ENCODE measurements at regions not wholly inside any gene's neighbourhood (a gene's known extent, or its start where the extent isn't known, plus 50 kb on each side); places are given as distances from the start of the nearest gene placed in this dataset.
A peak's percentile ranks its signal among the peaks of the same experiment; 100 is the strongest.

DNA sequence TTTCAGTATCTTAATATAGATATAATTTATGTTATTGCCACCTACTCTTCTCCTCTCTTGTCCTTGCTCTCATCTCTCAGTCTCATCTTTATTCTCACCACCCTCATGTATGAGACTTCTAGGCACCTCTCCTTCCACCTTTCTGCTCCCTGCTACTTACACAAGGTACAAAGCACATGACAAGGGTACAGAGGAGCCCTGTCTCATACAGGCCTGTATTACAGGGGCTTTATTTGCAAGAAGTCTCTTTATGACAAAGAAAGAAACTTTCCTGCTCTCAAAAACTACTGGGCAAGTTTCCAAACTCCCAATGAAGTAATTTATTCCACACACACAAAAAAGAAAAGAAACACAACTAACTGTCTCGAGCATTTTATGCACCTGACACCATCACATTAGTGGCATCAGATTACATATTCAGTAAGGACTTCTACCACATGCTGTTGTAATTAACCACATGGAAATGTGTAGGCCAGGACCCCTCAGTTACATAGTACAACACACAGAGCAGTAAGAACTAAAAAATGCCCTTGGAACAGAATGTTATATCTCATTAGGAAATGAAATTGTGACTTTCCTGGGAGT, 253.1 kb downstream of the FZD1 start:
- no peak overlapping the region for H3K4me3 ChIP-seq (ENCODE audit: low read depth, low read length, poor library complexity, severe bottlenecking)
- CTCF ChIA-PET, result no interaction called here
- intact Hi-C loops (cut with micrococcal nuclease; ENCODE audit: unreplicated experiment), result no loop called here
- no peaks in the 10 kb centered on the region for H3K27me3 ChIP-seq (replicated peaks; ENCODE audit: insufficient read depth, low read depth, low read length, poor library complexity)
- H3K9me3 ChIP-seq (ENCODE audit: low read depth, low read length, poor library complexity, severe bottlenecking), result no peaks in the 10 kb centered on the region
- H3K4me1 ChIP-seq (ENCODE audit: insufficient read depth, low read length, poor library complexity, severe bottlenecking), result peaks cover 37% of the 10 kb centered on the region
- no peak for TF ChIP-seq EZH2 (IDR thresholded peaks at IDR 0.05; ENCODE audit: borderline replicate concordance, low read depth, low read length, poor library complexity, severe bottlenecking)
- TF ChIP-seq, protein P1, sequence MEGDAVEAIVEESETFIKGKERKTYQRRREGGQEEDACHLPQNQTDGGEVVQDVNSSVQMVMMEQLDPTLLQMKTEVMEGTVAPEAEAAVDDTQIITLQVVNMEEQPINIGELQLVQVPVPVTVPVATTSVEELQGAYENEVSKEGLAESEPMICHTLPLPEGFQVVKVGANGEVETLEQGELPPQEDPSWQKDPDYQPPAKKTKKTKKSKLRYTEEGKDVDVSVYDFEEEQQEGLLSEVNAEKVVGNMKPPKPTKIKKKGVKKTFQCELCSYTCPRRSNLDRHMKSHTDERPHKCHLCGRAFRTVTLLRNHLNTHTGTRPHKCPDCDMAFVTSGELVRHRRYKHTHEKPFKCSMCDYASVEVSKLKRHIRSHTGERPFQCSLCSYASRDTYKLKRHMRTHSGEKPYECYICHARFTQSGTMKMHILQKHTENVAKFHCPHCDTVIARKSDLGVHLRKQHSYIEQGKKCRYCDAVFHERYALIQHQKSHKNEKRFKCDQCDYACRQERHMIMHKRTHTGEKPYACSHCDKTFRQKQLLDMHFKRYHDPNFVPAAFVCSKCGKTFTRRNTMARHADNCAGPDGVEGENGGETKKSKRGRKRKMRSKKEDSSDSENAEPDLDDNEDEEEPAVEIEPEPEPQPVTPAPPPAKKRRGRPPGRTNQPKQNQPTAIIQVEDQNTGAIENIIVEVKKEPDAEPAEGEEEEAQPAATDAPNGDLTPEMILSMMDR (conservative IDR thresholded peaks at IDR 0.05; ENCODE audit: low read depth, low read length), result no peak
- POLR2A ChIA-PET (ENCODE audit: low non-redundant PET), result no interaction called here
- H3K27ac ChIP-seq (ENCODE audit: low read depth, low read length, poor library complexity, severe bottlenecking), result peak overlapping the region; percentile 43
- BruUV-seq (replicated peaks), result no TSS peak
- DNase-seq (ENCODE audit: low spot score), result peak; percentile 84
- no peaks in the 10 kb centered on the region for H3K36me3 ChIP-seq (ENCODE audit: insufficient read depth, low read length, poor library complexity, severe bottlenecking)

DNA sequence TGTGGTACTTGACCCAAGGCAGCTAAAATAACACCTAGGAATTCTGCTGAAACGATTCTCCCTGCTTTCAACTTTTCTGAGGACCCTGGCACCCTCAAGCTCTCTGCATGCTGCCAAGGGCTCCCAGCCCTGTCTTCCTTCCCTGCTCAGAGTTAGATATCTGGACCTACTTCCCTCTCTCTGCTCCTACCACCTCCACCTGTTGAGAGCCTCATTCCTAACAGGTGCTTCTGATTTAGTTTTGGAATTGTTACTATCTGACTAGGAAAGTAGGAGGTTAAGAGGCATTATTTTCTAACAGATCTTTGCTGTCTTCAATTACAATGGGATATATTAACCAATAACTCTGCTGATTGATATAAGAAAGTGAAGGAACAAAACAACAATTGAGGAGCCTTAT, 253.8 kb downstream of the FZD1 start:
- no peak for TF ChIP-seq EZH2 (IDR thresholded peaks at IDR 0.05; ENCODE audit: borderline replicate concordance, low read depth, low read length, poor library complexity, severe bottlenecking)
- TF ChIP-seq, protein P1 (conservative IDR thresholded peaks at IDR 0.05; ENCODE audit: low read depth, low read length), result no peak
- no TSS peak for BruUV-seq (replicated peaks)
- no peak overlapping the region for H3K4me3 ChIP-seq (ENCODE audit: low read depth, low read length, poor library complexity, severe bottlenecking)
- POLR2A ChIA-PET (ENCODE audit: low non-redundant PET), result no interaction called here
- no peaks in the 10 kb centered on the region for H3K36me3 ChIP-seq (ENCODE audit: insufficient read depth, low read length, poor library complexity, severe bottlenecking)
- intact Hi-C loops (cut with micrococcal nuclease; ENCODE audit: unreplicated experiment), result no loop called here
- CTCF ChIA-PET, result no interaction called here
- no peaks in the 10 kb centered on the region for H3K27me3 ChIP-seq (replicated peaks; ENCODE audit: insufficient read depth, low read depth, low read length, poor library complexity)
- peaks cover 37% of the 10 kb centered on the region for H3K4me1 ChIP-seq (ENCODE audit: insufficient read depth, low read length, poor library complexity, severe bottlenecking)
- H3K9me3 ChIP-seq (ENCODE audit: low read depth, low read length, poor library complexity, severe bottlenecking), result no peaks in the 10 kb centered on the region
- H3K27ac ChIP-seq (ENCODE audit: low read depth, low read length, poor library complexity, severe bottlenecking), result peak overlapping the region; percentile 43
- DNase-seq (ENCODE audit: low spot score), result no peak

DNA sequence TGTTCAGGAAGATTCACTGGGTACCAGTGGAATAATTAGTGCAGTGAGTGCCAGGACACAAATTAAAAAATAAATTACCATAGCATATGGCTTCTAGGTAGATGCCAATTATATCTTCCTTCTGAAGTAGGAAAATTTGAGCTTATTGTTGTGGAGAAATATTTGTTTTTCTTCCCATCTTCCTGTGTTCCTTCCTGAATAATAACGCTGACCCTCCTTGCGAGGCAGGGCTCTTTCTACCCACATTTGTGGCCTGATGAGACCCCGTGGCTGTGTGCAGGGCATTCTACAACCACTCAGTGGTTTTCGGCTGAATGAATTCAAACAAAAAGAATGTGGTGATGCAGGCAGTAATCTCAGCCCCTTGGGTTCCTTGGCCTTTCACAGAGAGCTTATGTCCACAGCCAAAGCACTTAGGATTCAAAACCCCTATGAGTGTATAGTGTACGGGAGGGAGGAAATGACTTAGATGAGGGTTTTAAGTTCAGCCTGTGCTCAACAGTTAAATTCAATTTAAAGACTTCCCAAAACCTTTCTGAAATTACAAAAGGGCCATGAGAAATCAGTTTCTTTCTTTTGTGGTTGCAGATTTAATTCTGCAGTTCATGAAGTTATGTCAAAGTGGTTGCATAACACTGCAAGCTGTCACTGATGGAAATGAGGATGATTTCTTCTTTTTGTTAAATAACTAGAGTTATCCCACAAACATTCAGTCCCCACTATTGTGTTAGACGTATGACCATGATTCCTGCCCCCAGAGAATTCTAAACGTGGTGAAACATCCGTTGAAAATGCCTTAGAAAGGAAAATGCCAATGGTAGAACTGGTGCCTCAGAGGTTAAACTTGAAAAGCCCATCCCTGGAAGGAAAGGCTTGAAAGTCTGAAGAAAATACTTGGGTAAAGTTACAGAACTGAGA, 255.3 kb downstream of the FZD1 start:
- TF ChIP-seq EZH2 (IDR thresholded peaks at IDR 0.05; ENCODE audit: borderline replicate concordance, low read depth, low read length, poor library complexity, severe bottlenecking), result no peak
- TF ChIP-seq, protein P1 (conservative IDR thresholded peaks at IDR 0.05; ENCODE audit: low read depth, low read length), result no peak
- H3K36me3 ChIP-seq (ENCODE audit: insufficient read depth, low read length, poor library complexity, severe bottlenecking), result no peaks in the 10 kb centered on the region
- intact Hi-C loops (cut with micrococcal nuclease; ENCODE audit: unreplicated experiment), result no loop called here
- ChIA-PET POLR2A (ENCODE audit: low non-redundant PET) (no interaction called here), CTCF (no interaction called here)
- H3K4me1 ChIP-seq (ENCODE audit: insufficient read depth, low read length, poor library complexity, severe bottlenecking), result peaks cover 32% of the 10 kb centered on the region
- no peaks in the 10 kb centered on the region for H3K27me3 ChIP-seq (replicated peaks; ENCODE audit: insufficient read depth, low read depth, low read length, poor library complexity)
- peak; percentile 51 for DNase-seq (ENCODE audit: low spot score)
- no TSS peak for BruUV-seq (replicated peaks)
- no peak overlapping the region for H3K4me3 ChIP-seq (ENCODE audit: low read depth, low read length, poor library complexity, severe bottlenecking)
- H3K27ac ChIP-seq (ENCODE audit: low read depth, low read length, poor library complexity, severe bottlenecking), result no peak overlapping the region
- no peaks in the 10 kb centered on the region for H3K9me3 ChIP-seq (ENCODE audit: low read depth, low read length, poor library complexity, severe bottlenecking)

Data from A673 (cell line).